CD4-positive, alpha-beta T cell (primary cell): ENCODE measurements at regions not wholly inside any gene's neighbourhood (a gene's known extent, or its start where the extent isn't known, plus 50 kb on each side); places are given as distances from the start of the nearest gene placed in this dataset.

ENCODE experiments used
- ATAC-seq: fragments of 200-7000 bp; cut with Tn5 transposase; one replicate; pipeline ENCODE4 v1.10.0; 2022; ENCODE audit warnings: mild to moderate bottlenecking; ENCODE audit not compliant: poor library complexity
- CTCF ChIA-PET: fragments of 350-600 bp; sonication (Branson Sonifier 250); formaldehyde crosslinking; loops from one replicate; lab custom pipeline; 2021; ENCODE audit warnings: antibody characterized with exemption, inconsistent platforms; lab: Charles Lee
- POLR2A ChIA-PET: fragments of 350-600 bp; sonication (Branson Sonifier 250); formaldehyde crosslinking; loops from one replicate; lab custom pipeline; 2021; ENCODE audit warnings: antibody characterized with exemption, inconsistent platforms; lab: Charles Lee
- DNase-seq, 14 experiments: peaks; one replicate each; pipeline ENCODE4 v3.0.0-alpha.2; 2013 to 2020; ENCODE audit warnings: mixed read lengths in 2 of 14
- H3K27ac ChIP-seq, 2 donors: one replicate each; pipeline versions ENCODE4 v1.5.1 to v1.7.0; 2013; ENCODE audit warnings: low read length in 2 of 2, low read depth in 1 of 2, mild to moderate bottlenecking in 1 of 2
- H3K27me3 ChIP-seq, 2 experiments: 1 replicate in 1 of 2; 2 replicates in 1 of 2; pipeline versions ENCODE4 v1.6.1 to v1.7.0; 2013; ENCODE audit warnings: low read length in 2 of 2, control low read depth in 1 of 2, mild to moderate bottlenecking in 1 of 2, moderate library complexity in 1 of 2; ENCODE audit not compliant: insufficient read depth in 2 of 2, control insufficient read depth in 1 of 2
- H3K36me3 ChIP-seq: one replicate; pipeline ENCODE4 v1.6.1; 2013; ENCODE audit warnings: low read length, control low read depth; ENCODE audit not compliant: insufficient read depth
- H3K4me1 ChIP-seq: one replicate; pipeline ENCODE4 v1.6.1; 2013; ENCODE audit warnings: low read length, control low read depth; ENCODE audit not compliant: insufficient read depth
- H3K4me3 ChIP-seq: one replicate; pipeline ENCODE4 v1.5.1; 2013; ENCODE audit warnings: mild to moderate bottlenecking, low read length, moderate library complexity
- H3K9me3 ChIP-seq, 2 experiments: 1 replicate in 1 of 2; 2 replicates in 1 of 2; pipeline versions ENCODE4 v1.6.1 to v1.7.0; 2013; ENCODE audit warnings: low read length in 2 of 2, mild to moderate bottlenecking in 2 of 2, control low read depth in 1 of 2, moderate library complexity in 1 of 2; ENCODE audit not compliant: control insufficient read depth in 1 of 2, insufficient read depth in 1 of 2
- H3K27ac Mint-ChIP-seq: one replicate; pipeline ENCODE4 v1.8.0; 2020; ENCODE audit warnings: mixed read lengths
- H3K27me3 Mint-ChIP-seq: one replicate; pipeline ENCODE4 v1.8.0; 2021; ENCODE audit warnings: mixed read lengths
- H3K36me3 Mint-ChIP-seq: one replicate; pipeline ENCODE4 v1.8.0; 2021; ENCODE audit warnings: low read depth, mixed read lengths
- H3K4me1 Mint-ChIP-seq: one replicate; pipeline ENCODE4 v1.8.0; 2021; ENCODE audit warnings: low read depth, mixed read lengths
- H3K4me3 Mint-ChIP-seq: one replicate; pipeline ENCODE4 v1.8.0; 2020; ENCODE audit warnings: mild to moderate bottlenecking, mixed read lengths
- H3K9me3 Mint-ChIP-seq: one replicate; pipeline ENCODE4 v1.8.0; 2020; ENCODE audit warnings: mixed read lengths
- intact Hi-C, 2 experiments: fragments of 100-400 bp; cut with DNase I in 1 of 2; cut with micrococcal nuclease in 1 of 2; formaldehyde crosslinking; loops; one replicate each; pipeline versions ENCODE4 v1.15.1 to v1.9.0; 2023 to 2025; cut with DNase I, micrococcal nuclease
- TF ChIP-seq, protein P1 (sequence below): fragments of 200-600 bp; IDR thresholded peaks from one replicate; pipeline ENCODE4 v1.8.0; 2022; ENCODE audit warnings: antibody characterized with exemption, mild to moderate bottlenecking

DNA sequence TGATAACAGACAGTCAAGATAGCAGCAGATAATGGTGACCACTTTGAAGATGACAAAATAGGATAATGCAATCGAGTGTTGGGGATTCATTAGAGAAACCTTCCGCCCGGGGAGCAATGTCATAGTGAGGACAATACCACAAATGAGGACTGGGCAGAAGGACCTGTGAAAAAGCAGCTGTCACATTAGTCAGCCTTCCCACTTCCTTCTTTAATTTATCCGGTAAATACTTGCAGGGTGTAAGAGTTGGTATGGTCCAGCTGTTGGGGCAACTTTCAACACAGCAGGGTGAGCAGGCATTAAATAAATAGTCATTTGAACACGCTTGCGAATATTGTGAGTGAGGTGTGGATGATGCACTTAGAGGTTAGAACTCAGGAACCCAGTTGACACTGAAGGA, 132.5 kb upstream of the KIRREL3 start:
- no peak for ATAC-seq
- intact Hi-C loops = no loop called here
- no peaks in the 10 kb centered on the region for H3K36me3 Mint-ChIP-seq

DNA sequence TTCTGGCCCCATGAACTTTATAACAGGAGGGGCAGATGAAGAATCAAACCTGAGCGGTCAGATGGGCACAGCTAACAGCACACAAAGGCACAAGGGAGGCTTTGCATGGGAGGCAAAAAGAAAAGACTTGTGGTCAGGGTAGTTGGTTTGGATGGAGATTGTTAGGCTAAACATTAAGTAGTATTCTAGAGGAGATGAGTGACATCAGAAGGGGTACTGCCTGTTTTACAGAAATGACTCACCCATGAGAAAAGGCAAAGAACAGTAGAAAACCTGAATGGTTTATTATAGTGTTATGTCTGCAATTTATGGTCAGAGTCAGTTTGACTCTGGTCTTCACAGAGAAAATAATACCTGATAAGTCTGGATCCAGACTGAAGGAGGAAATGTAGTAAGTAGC, 129.8 kb upstream of the KIRREL3 start:
- intact Hi-C loops = no loop called here
- Histone ChIP-seq H3K27ac (no peak overlapping the region), H3K4me1 (no peaks in the 10 kb centered on the region), H3K36me3 (no peaks in the 10 kb centered on the region), H3K27me3 (no peaks in the 10 kb centered on the region), H3K9me3 (peaks cover 0 to 6% of the 10 kb centered on the region in 2 experiments), H3K4me3 (no peak overlapping the region)
- no peak overlapping the region for H3K4me3 Mint-ChIP-seq
- ATAC-seq = no peak
- no peaks in the 10 kb centered on the region for H3K4me1 Mint-ChIP-seq
- no peaks in the 10 kb centered on the region for H3K9me3 Mint-ChIP-seq
- H3K27ac Mint-ChIP-seq = no peak overlapping the region
- peaks cover 16% of the 10 kb centered on the region for H3K27me3 Mint-ChIP-seq
- ChIA-PET POLR2A (no interaction called here), CTCF (no interaction called here)
- no peaks in the 10 kb centered on the region for H3K36me3 Mint-ChIP-seq
- no peak for DNase-seq
- TF ChIP-seq, protein P1, sequence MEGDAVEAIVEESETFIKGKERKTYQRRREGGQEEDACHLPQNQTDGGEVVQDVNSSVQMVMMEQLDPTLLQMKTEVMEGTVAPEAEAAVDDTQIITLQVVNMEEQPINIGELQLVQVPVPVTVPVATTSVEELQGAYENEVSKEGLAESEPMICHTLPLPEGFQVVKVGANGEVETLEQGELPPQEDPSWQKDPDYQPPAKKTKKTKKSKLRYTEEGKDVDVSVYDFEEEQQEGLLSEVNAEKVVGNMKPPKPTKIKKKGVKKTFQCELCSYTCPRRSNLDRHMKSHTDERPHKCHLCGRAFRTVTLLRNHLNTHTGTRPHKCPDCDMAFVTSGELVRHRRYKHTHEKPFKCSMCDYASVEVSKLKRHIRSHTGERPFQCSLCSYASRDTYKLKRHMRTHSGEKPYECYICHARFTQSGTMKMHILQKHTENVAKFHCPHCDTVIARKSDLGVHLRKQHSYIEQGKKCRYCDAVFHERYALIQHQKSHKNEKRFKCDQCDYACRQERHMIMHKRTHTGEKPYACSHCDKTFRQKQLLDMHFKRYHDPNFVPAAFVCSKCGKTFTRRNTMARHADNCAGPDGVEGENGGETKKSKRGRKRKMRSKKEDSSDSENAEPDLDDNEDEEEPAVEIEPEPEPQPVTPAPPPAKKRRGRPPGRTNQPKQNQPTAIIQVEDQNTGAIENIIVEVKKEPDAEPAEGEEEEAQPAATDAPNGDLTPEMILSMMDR = no peak

More for the DNA sequence above, 132.5 kb upstream of the KIRREL3 start:
- Histone ChIP-seq H3K36me3 (no peaks in the 10 kb centered on the region), H3K4me3 (no peak overlapping the region), H3K4me1 (no peaks in the 10 kb centered on the region), H3K27me3 (no peaks in the 10 kb centered on the region), H3K27ac (no peak overlapping the region), H3K9me3 (no peaks in the 10 kb centered on the region)
- Mint-ChIP-seq H3K4me1 (no peaks in the 10 kb centered on the region), H3K4me3 (no peak overlapping the region), H3K27me3 (peaks cover 16% of the 10 kb centered on the region), H3K27ac (no peak overlapping the region), H3K9me3 (no peaks in the 10 kb centered on the region)
- TF ChIP-seq, protein P1 = no peak
- CTCF ChIA-PET = no interaction called here
- no peak for DNase-seq
- POLR2A ChIA-PET = no interaction called here

DNA sequence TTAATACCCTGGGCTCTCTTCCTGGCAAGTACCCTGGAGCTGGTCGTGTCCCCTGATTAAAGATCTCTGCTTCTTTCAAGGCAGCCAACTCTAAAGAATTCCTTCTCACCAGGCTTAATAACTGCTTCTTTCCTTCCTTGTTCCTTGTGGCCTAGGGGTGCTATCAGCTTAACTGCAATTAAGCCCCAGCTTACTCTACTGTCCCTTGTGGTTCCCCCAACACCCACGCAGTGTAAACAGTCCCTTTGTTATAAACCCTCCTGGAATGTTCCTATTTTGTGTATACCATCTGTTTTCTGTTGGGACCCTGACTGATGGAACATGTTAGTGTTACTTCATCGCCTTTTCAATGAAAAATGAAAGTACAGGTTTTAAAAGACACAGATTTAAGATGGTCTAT, 126.4 kb upstream of the KIRREL3 start:
- Histone ChIP-seq H3K27me3 (no peaks in the 10 kb centered on the region), H3K36me3 (no peaks in the 10 kb centered on the region), H3K4me1 (no peaks in the 10 kb centered on the region), H3K27ac (no peak overlapping the region), H3K4me3 (no peak overlapping the region), H3K9me3 (peaks cover 0 to 6% of the 10 kb centered on the region in 2 experiments)
- Mint-ChIP-seq H3K27me3 (peaks cover 7% of the 10 kb centered on the region), H3K36me3 (no peaks in the 10 kb centered on the region), H3K9me3 (no peaks in the 10 kb centered on the region), H3K27ac (no peak overlapping the region), H3K4me3 (no peak overlapping the region), H3K4me1 (no peaks in the 10 kb centered on the region)
- ATAC-seq = no peak
- no peak for DNase-seq
- ChIA-PET POLR2A (no interaction called here), CTCF (no interaction called here)
- TF ChIP-seq, protein P1 = no peak
- intact Hi-C loops = no loop called here
